AG04449 (cell line): ENCODE measurements at regions not wholly inside any gene's neighbourhood (a gene's known extent, or its start where the extent isn't known, plus 50 kb on each side); places are given as distances from the start of the nearest gene placed in this dataset.
"Not testable (repeated sequence)": the region's sequence is repeated elsewhere in the genome, so short reads cannot be mapped to it uniquely, and the experiment has no call there.

Experiments used
- CTCF ChIA-PET: fragments of 350-600 bp; formaldehyde crosslinking; extraction: SDS; loops from one replicate; lab custom pipeline; 2021; ENCODE audit warnings: antibody characterized with exemption; lab: Yijun Ruan, JAX
- POLR2A ChIA-PET: fragments of 400-600, 350-600 bp; formaldehyde crosslinking; extraction: SDS; loops from one replicate; lab custom pipeline; 2020; ENCODE audit warnings: antibody characterized with exemption, inconsistent platforms; lab: Yijun Ruan, JAX
- DNase-seq: peaks from one replicate; pipeline ENCODE4 v3.0.0-alpha.2; 2010; ENCODE audit warnings: low read depth, low spot score
- H3K4me3 ChIP-seq: 2 replicates; pipeline ENCODE4 v1.5.1; 2011; ENCODE audit warnings: low read depth, mild to moderate bottlenecking, control low read depth, low read length
- TF ChIP-seq, protein P1 (sequence below): IDR thresholded peaks from one replicate; pipeline ENCODE4 v1.5.1; 2011; ENCODE audit warnings: mild to moderate bottlenecking, moderate library complexity, low read length, control low read depth, inconsistent platforms; ENCODE audit not compliant: insufficient read depth; ENCODE audit errors: missing control alignments

DNA sequence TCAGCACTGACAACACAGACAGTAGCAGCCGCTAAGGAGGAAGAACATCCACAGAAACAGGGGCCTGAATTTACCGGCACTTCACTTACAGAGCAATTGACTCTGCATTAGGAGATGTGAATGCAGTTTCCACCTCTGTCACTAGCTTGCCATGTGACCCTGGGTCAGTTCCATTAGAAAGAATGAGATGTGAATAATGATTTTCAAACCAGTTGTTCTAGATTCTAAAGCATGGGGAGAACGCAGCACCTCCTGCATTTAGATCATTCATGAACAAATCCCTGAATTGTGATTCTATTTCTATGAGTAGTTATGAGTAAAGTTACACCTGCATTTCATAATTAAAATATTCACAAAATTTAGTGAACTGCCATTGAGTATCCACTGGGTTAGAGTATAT lies 197.3 kb upstream of the EXOC2 start:
- POLR2A ChIA-PET = no interaction called here
- DNase-seq = no peak
- TF ChIP-seq, protein P1, sequence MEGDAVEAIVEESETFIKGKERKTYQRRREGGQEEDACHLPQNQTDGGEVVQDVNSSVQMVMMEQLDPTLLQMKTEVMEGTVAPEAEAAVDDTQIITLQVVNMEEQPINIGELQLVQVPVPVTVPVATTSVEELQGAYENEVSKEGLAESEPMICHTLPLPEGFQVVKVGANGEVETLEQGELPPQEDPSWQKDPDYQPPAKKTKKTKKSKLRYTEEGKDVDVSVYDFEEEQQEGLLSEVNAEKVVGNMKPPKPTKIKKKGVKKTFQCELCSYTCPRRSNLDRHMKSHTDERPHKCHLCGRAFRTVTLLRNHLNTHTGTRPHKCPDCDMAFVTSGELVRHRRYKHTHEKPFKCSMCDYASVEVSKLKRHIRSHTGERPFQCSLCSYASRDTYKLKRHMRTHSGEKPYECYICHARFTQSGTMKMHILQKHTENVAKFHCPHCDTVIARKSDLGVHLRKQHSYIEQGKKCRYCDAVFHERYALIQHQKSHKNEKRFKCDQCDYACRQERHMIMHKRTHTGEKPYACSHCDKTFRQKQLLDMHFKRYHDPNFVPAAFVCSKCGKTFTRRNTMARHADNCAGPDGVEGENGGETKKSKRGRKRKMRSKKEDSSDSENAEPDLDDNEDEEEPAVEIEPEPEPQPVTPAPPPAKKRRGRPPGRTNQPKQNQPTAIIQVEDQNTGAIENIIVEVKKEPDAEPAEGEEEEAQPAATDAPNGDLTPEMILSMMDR = no peak
- CTCF ChIA-PET = interaction anchor here (1.3 kb wide), 1 partner anchor 507 kb away, joined by 3 read pairs; no protein-coding TSS in a partner anchor
- no peak overlapping the region for H3K4me3 ChIP-seq

DNA sequence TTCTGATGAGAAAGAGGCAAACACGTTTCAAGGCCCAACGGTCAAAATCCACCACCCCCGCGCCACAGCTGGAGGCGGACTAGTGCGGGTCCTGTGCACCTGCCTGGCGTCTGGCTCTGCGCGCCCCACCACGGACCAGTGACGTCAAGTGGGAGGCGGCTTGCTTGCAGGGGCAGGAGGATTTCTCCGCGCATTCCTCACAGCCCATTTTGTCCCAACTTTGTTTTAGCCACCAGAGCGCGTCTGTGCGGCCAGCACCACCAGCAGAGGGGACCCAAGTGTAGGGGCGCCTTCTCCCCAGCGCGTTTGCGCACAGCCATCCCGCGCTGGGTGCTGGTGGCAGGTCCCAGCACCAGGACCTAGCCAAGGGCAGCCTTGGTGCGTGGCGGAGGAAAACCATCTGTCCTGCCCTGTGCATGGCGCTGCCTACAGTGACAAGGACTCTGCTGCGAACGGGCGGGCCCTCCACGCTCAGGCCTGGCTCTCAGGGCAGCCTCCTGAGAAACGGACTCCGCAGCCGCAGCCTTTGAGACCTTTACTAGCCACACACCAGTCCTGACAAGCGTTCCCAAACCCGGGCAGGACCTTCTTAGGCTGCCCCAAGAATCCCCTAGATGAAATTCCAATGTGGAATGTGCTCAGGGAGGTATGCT lies 194.8 kb upstream of the EXOC2 start:
- no peak for DNase-seq
- TF ChIP-seq, protein P1 = no peak
- ChIA-PET POLR2A (no interaction called here), CTCF (no interaction called here)
- H3K4me3 ChIP-seq = no peak overlapping the region

DNA sequence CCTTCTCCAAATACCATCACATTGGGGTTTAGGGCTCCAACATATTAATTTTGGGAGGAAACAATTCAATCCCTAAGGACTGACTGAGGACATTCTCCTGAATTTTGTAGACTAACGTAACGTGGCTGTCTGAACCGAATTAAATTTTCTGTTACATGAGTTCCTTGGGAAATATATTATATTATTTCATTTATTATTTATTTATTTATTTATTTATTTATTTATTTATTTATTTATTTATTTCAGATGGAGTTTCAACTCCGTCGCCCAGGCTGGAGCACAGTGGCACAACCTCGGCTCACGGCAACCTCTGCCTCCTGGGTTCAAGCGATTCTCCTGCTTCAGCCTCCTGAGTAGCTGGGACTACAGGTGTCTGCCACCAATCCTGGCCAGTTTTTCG lies 193.2 kb upstream of the EXOC2 start:
- H3K4me3 ChIP-seq, DNase-seq, CTCF ChIA-PET, POLR2A ChIA-PET: not testable (repeated sequence)

DNA sequence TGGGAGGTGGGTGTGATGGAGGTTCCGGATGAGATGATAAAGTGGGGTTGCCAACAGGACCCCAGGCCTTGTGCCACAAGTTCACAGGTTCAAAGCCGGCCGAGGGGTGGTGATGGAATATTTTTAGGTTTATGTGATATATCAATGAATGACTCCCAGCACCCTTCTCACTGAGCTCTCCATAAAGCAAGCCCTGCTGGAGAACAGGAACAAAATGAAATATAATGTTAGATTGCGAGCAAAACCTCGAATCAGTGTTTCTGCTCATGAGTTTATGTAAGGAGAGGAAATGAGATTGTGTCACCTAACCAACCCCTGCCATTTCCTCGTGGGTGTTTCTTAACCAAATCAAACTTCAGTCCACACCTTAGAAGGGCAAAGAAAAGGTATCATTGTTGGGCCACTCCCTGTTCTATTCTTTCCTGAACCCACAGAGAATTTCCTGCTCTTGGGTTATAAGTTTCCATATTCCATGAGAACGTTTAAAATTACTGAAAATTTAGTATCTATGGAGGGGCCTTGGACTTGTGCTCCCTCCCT lies 192.2 kb upstream of the EXOC2 start:
- CTCF ChIA-PET = no interaction called here
- DNase-seq = no peak

DNA sequence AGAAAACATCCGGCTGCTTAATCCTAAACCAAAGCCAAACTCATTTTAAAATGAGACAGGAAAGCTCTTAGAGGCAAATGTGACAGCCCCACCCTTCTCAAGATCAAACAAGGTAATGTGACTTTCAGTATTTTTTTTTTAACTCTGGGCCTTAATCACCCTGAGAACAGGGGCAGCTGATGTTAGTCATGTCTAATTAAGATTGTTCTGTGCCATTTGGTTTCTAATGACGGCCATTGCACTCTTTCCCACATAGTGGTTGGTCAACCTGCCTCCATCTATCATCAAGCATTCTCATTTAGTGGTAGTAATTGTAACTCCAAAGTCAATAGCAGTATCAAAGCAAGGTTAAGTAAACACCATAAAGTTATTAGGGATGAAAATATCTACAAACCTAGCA lies 191.6 kb upstream of the EXOC2 start:
- H3K4me3 ChIP-seq = no peak overlapping the region
- no peak for DNase-seq
- ChIA-PET CTCF (no interaction called here), POLR2A (no interaction called here)
- TF ChIP-seq, protein P1 = no peak

More for the DNA sequence above, 192.2 kb upstream of the EXOC2 start:
- H3K4me3 ChIP-seq = no peak overlapping the region
- POLR2A ChIA-PET = no interaction called here
- TF ChIP-seq, protein P1 = no peak

DNA sequence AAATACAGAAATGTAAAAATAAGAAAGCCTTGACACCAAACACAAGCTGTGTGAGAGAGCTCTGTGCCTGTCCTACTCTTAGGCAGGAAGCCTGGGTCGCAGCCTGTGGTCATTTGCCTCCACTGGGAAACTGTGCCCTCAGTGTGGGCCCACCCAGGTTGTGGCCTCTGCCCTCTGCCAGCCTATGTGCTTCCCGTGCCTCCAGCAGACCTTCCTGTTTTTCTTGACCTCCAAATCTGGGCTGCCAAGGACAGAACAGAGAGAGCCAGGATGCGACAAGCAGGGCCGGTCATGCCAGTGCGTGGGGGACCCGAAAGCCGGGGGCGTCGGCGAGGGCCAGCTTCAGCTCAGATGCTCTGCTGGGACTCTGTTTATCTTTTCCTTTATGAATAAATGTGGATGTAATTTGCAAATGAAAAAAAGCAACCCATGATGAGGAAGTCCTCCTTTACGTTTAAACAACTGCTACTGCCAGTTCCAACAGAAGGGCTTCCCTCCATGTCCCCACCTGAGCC lies 189.2 kb upstream of the EXOC2 start:
- ChIA-PET POLR2A (no interaction called here), CTCF (no interaction called here)
- TF ChIP-seq, protein P1 = no peak
- no peak for DNase-seq
- H3K4me3 ChIP-seq = no peak overlapping the region
